H1 (cell line): ENCODE measurements at regions not wholly inside any gene's neighbourhood (a gene's known extent, or its start where the extent isn't known, plus 50 kb on each side); places are given as distances from the start of the nearest gene placed in this dataset.

Experiments used
- CTCF ChIA-PET: fragments of 300-600 bp; sonication (Branson Sonifier 250); formaldehyde crosslinking; loops from one replicate; lab custom pipeline; 2021; ENCODE audit not compliant: partially characterized antibody; lab: Charles Lee
- POLR2A ChIA-PET: fragments of 300-600 bp; sonication (Branson Sonifier 250); formaldehyde crosslinking; loops from one replicate; lab custom pipeline; 2021; ENCODE audit warnings: inconsistent platforms; ENCODE audit not compliant: partially characterized antibody; lab: Charles Lee
- DNase-seq, 2 experiments: peaks; one replicate each; pipeline versions ENCODE4 v3.0.0 to v3.0.0-alpha.2; 2010 to 2022; ENCODE audit warnings: low spot score in 2 of 2, low read depth in 1 of 2, mixed read lengths in 1 of 2
- FAIRE-seq: peaks from 2 replicates; lab custom pipeline; 2011; peaks lifted over from hg19 to GRCh38; lab: Jason Lieb, UNC
- H2AFZ ChIP-seq: 2 replicates; pipeline ENCODE4 v1.8.1; 2012; ENCODE audit warnings: low read length, inconsistent platforms
- H2AK5ac ChIP-seq: 2 replicates; pipeline ENCODE4 v1.6.1; 2013; ENCODE audit warnings: low read depth, low read length
- H2BK120ac ChIP-seq: replicated peaks from 2 replicates; pipeline ENCODE3; 2013; ENCODE audit warnings: low read depth, low read length, inconsistent platforms
- H2BK12ac ChIP-seq: 2 replicates; pipeline ENCODE4 v1.6.1; 2013; ENCODE audit warnings: low read depth, low read length
- H2BK15ac ChIP-seq: 2 replicates; pipeline ENCODE4 v1.6.1; 2013; ENCODE audit warnings: low read length
- H2BK20ac ChIP-seq: 2 replicates; pipeline ENCODE4 v1.6.1; 2013; ENCODE audit warnings: low read length
- H2BK5ac ChIP-seq: 2 replicates; pipeline ENCODE4 v1.6.1; 2013; ENCODE audit warnings: low read depth, low read length
- H3K14ac ChIP-seq: 2 replicates; pipeline ENCODE4 v1.6.1; 2013; ENCODE audit warnings: inconsistent platforms; ENCODE audit not compliant: insufficient read length
- H3K18ac ChIP-seq: 2 replicates; pipeline ENCODE4 v1.6.1; 2013; ENCODE audit warnings: low read length; ENCODE audit errors: extremely low read depth
- H3K23ac ChIP-seq: 2 replicates; pipeline ENCODE4 v1.6.1; 2013; ENCODE audit warnings: inconsistent platforms; ENCODE audit not compliant: insufficient read length
- H3K23me2 ChIP-seq: 2 replicates; pipeline ENCODE4 v1.6.1; 2013; ENCODE audit warnings: low read depth, low read length
- H3K27ac ChIP-seq: 2 replicates; pipeline ENCODE4 v1.6.1; 2011; ENCODE audit warnings: low read depth, low read length, inconsistent platforms
- H3K27me3 ChIP-seq, 4 experiments: replicated peaks in 1 of 4; 1 replicate in 1 of 4; 2 replicates in 3 of 4; pipeline versions ENCODE4 v1.6.1 to v1.8.1; 2011 to 2013; ENCODE audit warnings: low read length in 3 of 4, mild to moderate bottlenecking in 3 of 4, inconsistent platforms in 2 of 4, mixed read lengths in 2 of 4, moderate library complexity in 1 of 4; ENCODE audit not compliant: control insufficient read depth in 3 of 4, insufficient read depth in 3 of 4; ENCODE audit errors: extremely low read depth in 1 of 4
- H3K36me3 ChIP-seq, 4 experiments: 2 replicates each; pipeline versions ENCODE4 v1.6.1 to v1.8.1; 2011 to 2013; ENCODE audit warnings: mild to moderate bottlenecking in 4 of 4, low read length in 3 of 4, moderate library complexity in 2 of 4, control low read depth in 1 of 4, inconsistent platforms in 1 of 4; ENCODE audit not compliant: insufficient read depth in 4 of 4, control insufficient read depth in 2 of 4
- H3K4ac ChIP-seq: replicated peaks from 2 replicates; pipeline ENCODE3; 2013; ENCODE audit warnings: low read length, low read depth, mixed read lengths, inconsistent platforms; ENCODE audit not compliant: insufficient read length
- H3K4me1 ChIP-seq, 4 experiments: replicated peaks in 1 of 4; 1 replicate in 1 of 4; 2 replicates in 3 of 4; pipeline versions ENCODE4 v1.6.1 to v1.8.1; 2011 to 2013; ENCODE audit warnings: low read length in 3 of 4, inconsistent platforms in 2 of 4, mixed read lengths in 1 of 4; ENCODE audit not compliant: insufficient read depth in 4 of 4, control insufficient read depth in 3 of 4
- H3K4me2 ChIP-seq, 2 experiments: 2 replicates each; pipeline versions ENCODE4 v1.6.1 to v1.8.1; 2011 to 2013; ENCODE audit warnings: low read depth in 2 of 2, low read length in 2 of 2, control low read depth in 1 of 2, inconsistent platforms in 1 of 2, mild to moderate bottlenecking in 1 of 2; ENCODE audit not compliant: insufficient read depth in 1 of 2
- H3K4me3 ChIP-seq, 4 experiments: fragments of 200-600, 300-600 bp in 1 of 4; sonication (generic), shearing (Covaris generic), sonication (Bioruptor Twin) in 1 of 4; 2 replicates each; pipeline versions ENCODE4 v1.5.1 to v1.8.1; 2011 to 2016; ENCODE audit warnings: low read length in 4 of 4, low read depth in 3 of 4, control low read depth in 2 of 4, inconsistent platforms in 2 of 4, mild to moderate bottlenecking in 2 of 4, mixed read lengths in 1 of 4, moderate library complexity in 1 of 4; ENCODE audit not compliant: insufficient read depth in 2 of 4; ENCODE audit errors: extremely low read depth in 1 of 4
- H3K56ac ChIP-seq: replicated peaks from 2 replicates; pipeline ENCODE3; 2013; ENCODE audit warnings: low read depth, mild to moderate bottlenecking, mixed read lengths, low read length, inconsistent platforms; ENCODE audit not compliant: insufficient read length
- H3K79me1 ChIP-seq: 2 replicates; pipeline ENCODE4 v1.6.1; 2013; ENCODE audit warnings: low read depth, low read length, control low read depth
- H3K79me2 ChIP-seq, 2 experiments: 2 replicates each; pipeline versions ENCODE4 v1.6.1 to v1.8.1; 2012 to 2013; ENCODE audit warnings: low read length in 2 of 2, mild to moderate bottlenecking in 2 of 2, inconsistent platforms in 1 of 2; ENCODE audit not compliant: insufficient read depth in 2 of 2, control insufficient read depth in 1 of 2
- H3K9ac ChIP-seq, 4 experiments: replicated peaks in 1 of 4; 1 replicate in 1 of 4; 2 replicates in 3 of 4; pipeline versions ENCODE4 v1.6.1 to v1.8.1; 2011 to 2013; ENCODE audit warnings: low read depth in 3 of 4, low read length in 3 of 4, control low read depth in 2 of 4, mild to moderate bottlenecking in 2 of 4, moderate library complexity in 2 of 4, inconsistent platforms in 1 of 4; ENCODE audit errors: extremely low read depth in 1 of 4
- H3K9me3 ChIP-seq, 2 experiments: 2 replicates each; pipeline versions ENCODE4 v1.6.1 to v1.8.1; 2012 to 2013; ENCODE audit warnings: mild to moderate bottlenecking in 2 of 2, moderate library complexity in 2 of 2, control low read depth in 1 of 2, inconsistent platforms in 1 of 2, low read depth in 1 of 2, low read length in 1 of 2, mixed read lengths in 1 of 2; ENCODE audit not compliant: insufficient read depth in 2 of 2
- H4K20me1 ChIP-seq, 2 experiments: replicated peaks in 1 of 2; 2 replicates each; pipeline versions ENCODE3 to v1.8.1; 2011 to 2013; ENCODE audit warnings: inconsistent platforms in 2 of 2, low read length in 2 of 2, mild to moderate bottlenecking in 1 of 2; ENCODE audit not compliant: insufficient read depth in 2 of 2, control insufficient read depth in 1 of 2
- H4K5ac ChIP-seq: 2 replicates; pipeline ENCODE4 v1.6.1; 2013; ENCODE audit warnings: low read length, low read depth, mixed read lengths, inconsistent platforms; ENCODE audit not compliant: insufficient read length
- H4K8ac ChIP-seq: 2 replicates; pipeline ENCODE4 v1.8.0; 2013; ENCODE audit warnings: mild to moderate bottlenecking, moderate library complexity, low read length, inconsistent platforms; ENCODE audit not compliant: insufficient read depth; ENCODE audit errors: extremely low read depth
- H4K91ac ChIP-seq: replicated peaks from 2 replicates; pipeline ENCODE3; 2013; ENCODE audit warnings: low read length, mixed read lengths, inconsistent platforms; ENCODE audit not compliant: insufficient read length
- BCL11A ChIP-seq, 2 experiments: IDR thresholded peaks; one replicate each; pipeline ENCODE4 v1.6.1; 2011; ENCODE audit warnings: low read depth in 2 of 2, low read length in 2 of 2, mild to moderate bottlenecking in 2 of 2
- CEBPB ChIP-seq: IDR thresholded peaks from 2 replicates; pipeline ENCODE4 v1.6.1; 2012; ENCODE audit warnings: low read depth, low read length
- EZH2 ChIP-seq: fragments of 200-600 bp; sonication (generic); IDR thresholded peaks from 2 replicates; pipeline ENCODE4 v1.7.1; 2012; ENCODE audit warnings: low read depth, mild to moderate bottlenecking, moderate library complexity, low read length, inconsistent platforms; ENCODE audit not compliant: severe bottlenecking
- GABPA ChIP-seq: IDR thresholded peaks from 2 replicates; pipeline ENCODE4 v1.6.1; 2011; ENCODE audit warnings: mild to moderate bottlenecking, low read length, moderate library complexity, borderline replicate concordance; ENCODE audit not compliant: insufficient read depth
- HDAC6 ChIP-seq: IDR thresholded peaks from one replicate; pipeline ENCODE4 v1.7.1; 2012; ENCODE audit warnings: low read depth, mild to moderate bottlenecking, inconsistent platforms, low read length, moderate library complexity
- JUN ChIP-seq: IDR thresholded peaks from 2 replicates; pipeline ENCODE4 v1.6.1; 2011; ENCODE audit warnings: low read depth, mild to moderate bottlenecking, improper control_type of control experiment, low read length
- JUND ChIP-seq: IDR thresholded peaks from 2 replicates; pipeline ENCODE4 v1.6.1; 2011; ENCODE audit warnings: mild to moderate bottlenecking, improper control_type of control experiment, low read length
- POLR2A ChIP-seq, 2 experiments: IDR thresholded peaks; 1 replicate in 1 of 2; 2 replicates in 1 of 2; pipeline ENCODE4 v1.6.1; 2011; ENCODE audit warnings: low read depth in 2 of 2, low read length in 2 of 2, mild to moderate bottlenecking in 2 of 2; ENCODE audit errors: control extremely low read depth in 1 of 2
- POU5F1 ChIP-seq: IDR thresholded peaks from 2 replicates; pipeline ENCODE4 v1.6.1; 2011; ENCODE audit warnings: low read depth, mild to moderate bottlenecking, low read length, moderate library complexity
- RAD21 ChIP-seq, 2 experiments: IDR thresholded peaks in 1 of 2; conservative IDR thresholded peaks in 1 of 2; 2 replicates each; pipeline ENCODE4 v1.6.1; 2011; ENCODE audit warnings: low read depth in 2 of 2, low read length in 2 of 2, improper control_type of control experiment in 1 of 2, inconsistent platforms in 1 of 2, mild to moderate bottlenecking in 1 of 2, moderate library complexity in 1 of 2
- RXRA ChIP-seq: IDR thresholded peaks from 2 replicates; pipeline ENCODE4 v1.6.1; 2011; ENCODE audit warnings: low read depth, mild to moderate bottlenecking, low read length, moderate library complexity; ENCODE audit not compliant: insufficient read depth
- SIX5 ChIP-seq: IDR thresholded peaks from 2 replicates; pipeline ENCODE4 v1.6.1; 2011; ENCODE audit warnings: mild to moderate bottlenecking, low read depth, low read length
- SUZ12 ChIP-seq: fragments of 200-600 bp; sonication (generic); IDR thresholded peaks from 2 replicates; pipeline ENCODE4 v1.6.1; 2012; ENCODE audit warnings: mild to moderate bottlenecking, inconsistent platforms, low read length, moderate library complexity, mixed read lengths
- WGBS, 2 experiments: shearing (Covaris generic) in 1 of 2; methylation state at CpG; one replicate each; pipeline versions ENCODE4 v1.1.6 to v1.1.7; 2013 to 2015; ENCODE audit warnings: low lambda C conversion rate in 2 of 2, mixed read lengths in 2 of 2, inconsistent platforms in 1 of 2, low coverage in 1 of 2, missing lambda C conversion rate in 1 of 2; ENCODE audit not compliant: insufficient replicate concordance in 2 of 2, insufficient coverage in 1 of 2, insufficient read length in 1 of 2; ENCODE audit errors: extremely low coverage in 1 of 2, missing lambda C conversion rate in 1 of 2; 5-methylcytosine and 5-hydroxymethylcytosine counted together
- TF ChIP-seq, protein P1 (sequence below): IDR thresholded peaks from 2 replicates; pipeline ENCODE4 v1.6.1; 2012; ENCODE audit warnings: low read length, inconsistent platforms

DNA sequence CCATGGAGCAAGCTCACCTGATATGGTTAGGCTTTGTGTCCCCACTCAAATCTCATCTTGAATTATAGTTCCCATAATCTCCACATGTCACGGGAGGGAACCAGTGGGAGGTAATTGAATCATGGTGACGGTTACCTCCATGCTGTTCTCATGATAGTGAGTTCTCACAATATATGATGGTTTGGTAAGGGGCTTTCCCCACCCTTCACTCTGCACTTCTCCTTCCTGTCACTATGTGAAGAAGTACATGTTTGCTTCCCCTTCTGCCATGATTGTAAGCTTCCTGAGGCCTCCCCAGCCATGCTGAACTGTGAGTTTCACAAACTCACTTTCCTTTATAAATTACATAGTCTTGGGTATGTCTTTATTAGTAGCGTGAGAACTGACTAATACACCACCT, 435.7 kb upstream of the ID2 start:
- no peak overlapping the region for H2BK120ac ChIP-seq
- H2BK15ac ChIP-seq: no peak overlapping the region
- no peak overlapping the region for H4K8ac ChIP-seq
- no peak overlapping the region for H2BK20ac ChIP-seq
- no peaks in the 10 kb centered on the region for H3K36me3 ChIP-seq
- FAIRE-seq (no peak), DNase-seq (no peak)
- H4K91ac ChIP-seq: no peak overlapping the region
- H3K18ac ChIP-seq: no peak overlapping the region
- no peak overlapping the region for H3K56ac ChIP-seq
- POLR2A ChIA-PET: no interaction called here
- H3K4me3 ChIP-seq: no peak overlapping the region
- H3K4me2 ChIP-seq: no peak overlapping the region
- H4K5ac ChIP-seq: no peak overlapping the region
- CTCF ChIA-PET: no interaction called here
- no peak overlapping the region for H2BK5ac ChIP-seq
- H3K79me1 ChIP-seq: no peaks in the 10 kb centered on the region
- no peaks in the 10 kb centered on the region; a peak in 1 of 7 replicates for H3K27me3 ChIP-seq
- H2AFZ ChIP-seq: no peak overlapping the region
- H3K27ac ChIP-seq: no peak overlapping the region
- no peak overlapping the region for H2BK12ac ChIP-seq
- no peaks in the 10 kb centered on the region for H3K79me2 ChIP-seq
- 93% methylated on average over 3 of the region's 3 CpGs; no CpG with 5 or more reads in 1 of the 2 experiments for WGBS, 2 experiments
- H3K23me2 ChIP-seq: no peaks in the 10 kb centered on the region
- H3K9ac ChIP-seq: no peak overlapping the region
- H3K4me1 ChIP-seq: no peaks in the 10 kb centered on the region
- no peak overlapping the region for H3K23ac ChIP-seq
- peaks cover 7 to 28% of the 10 kb centered on the region in 2 experiments for H3K9me3 ChIP-seq
- no peaks in the 10 kb centered on the region for H4K20me1 ChIP-seq
- no peak overlapping the region for H3K14ac ChIP-seq
- H2AK5ac ChIP-seq: no peak overlapping the region
- H3K4ac ChIP-seq: no peak overlapping the region
- TF ChIP-seq GABPA: no peak
- no peak for TF ChIP-seq BCL11A (IDR thresholded peaks at IDR 0.05; ENCODE audit: low read depth in 2 of 2, low read length in 2 of 2)
- TF ChIP-seq SUZ12: no peak
- no peak for TF ChIP-seq JUN
- TF ChIP-seq HDAC6: no peak
- TF ChIP-seq JUND: no peak
- no peak for TF ChIP-seq POU5F1
- no peak for TF ChIP-seq SIX5
- no peak for TF ChIP-seq POLR2A (IDR thresholded peaks at IDR 0.05; ENCODE audit: control extremely low read depth in 1 of 2, low read depth in 2 of 2, low read length in 2 of 2)
- TF ChIP-seq, protein P1, sequence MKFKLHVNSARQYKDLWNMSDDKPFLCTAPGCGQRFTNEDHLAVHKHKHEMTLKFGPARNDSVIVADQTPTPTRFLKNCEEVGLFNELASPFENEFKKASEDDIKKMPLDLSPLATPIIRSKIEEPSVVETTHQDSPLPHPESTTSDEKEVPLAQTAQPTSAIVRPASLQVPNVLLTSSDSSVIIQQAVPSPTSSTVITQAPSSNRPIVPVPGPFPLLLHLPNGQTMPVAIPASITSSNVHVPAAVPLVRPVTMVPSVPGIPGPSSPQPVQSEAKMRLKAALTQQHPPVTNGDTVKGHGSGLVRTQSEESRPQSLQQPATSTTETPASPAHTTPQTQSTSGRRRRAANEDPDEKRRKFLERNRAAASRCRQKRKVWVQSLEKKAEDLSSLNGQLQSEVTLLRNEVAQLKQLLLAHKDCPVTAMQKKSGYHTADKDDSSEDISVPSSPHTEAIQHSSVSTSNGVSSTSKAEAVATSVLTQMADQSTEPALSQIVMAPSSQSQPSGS: no peak
- TF ChIP-seq EZH2: no peak
- TF ChIP-seq CEBPB: no peak
- TF ChIP-seq RAD21 (IDR thresholded peaks at IDR 0.05 in 1 of 2, conservative IDR thresholded peaks at IDR 0.05 in 1 of 2; ENCODE audit: low read depth in 2 of 2, low read length in 2 of 2): no peak
- TF ChIP-seq RXRA: no peak
